HG02938 (cell line): ENCODE measurements at regions not wholly inside any gene's neighbourhood (a gene's known extent, or its start where the extent isn't known, plus 50 kb on each side); places are given as distances from the start of the nearest gene placed in this dataset.
"Not testable (repeated sequence)": the region's sequence is repeated elsewhere in the genome, so short reads cannot be mapped to it uniquely, and the experiment has no call there.

Source experiments
- ATAC-seq: cut with Tn5 transposase; IDR thresholded peaks from one replicate; pipeline ENCODE4 v1.9.1; 2021; ENCODE audit warnings: mild to moderate bottlenecking, moderate library complexity; ENCODE audit not compliant: unreplicated experiment

DNA sequence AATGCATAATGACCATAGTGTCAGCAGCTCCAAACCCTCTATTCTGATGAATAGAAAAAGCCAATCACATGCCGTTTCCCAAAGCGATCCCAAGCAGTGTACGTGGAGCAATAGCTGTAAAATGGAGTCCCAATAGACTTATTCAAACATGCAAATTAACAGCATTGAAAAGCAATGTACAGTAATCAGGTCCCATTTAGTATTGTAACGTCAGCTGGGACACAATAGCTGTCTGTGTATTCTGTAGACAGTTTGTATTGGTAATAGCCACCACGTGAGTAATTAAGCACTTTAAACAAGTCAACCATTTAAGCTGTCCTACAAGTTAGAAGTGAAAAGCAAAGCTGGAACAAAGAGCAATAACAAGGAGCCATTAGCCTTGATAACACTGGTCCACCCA lies 698.2 kb downstream of the PCDH17 start:
- no peak for ATAC-seq

DNA sequence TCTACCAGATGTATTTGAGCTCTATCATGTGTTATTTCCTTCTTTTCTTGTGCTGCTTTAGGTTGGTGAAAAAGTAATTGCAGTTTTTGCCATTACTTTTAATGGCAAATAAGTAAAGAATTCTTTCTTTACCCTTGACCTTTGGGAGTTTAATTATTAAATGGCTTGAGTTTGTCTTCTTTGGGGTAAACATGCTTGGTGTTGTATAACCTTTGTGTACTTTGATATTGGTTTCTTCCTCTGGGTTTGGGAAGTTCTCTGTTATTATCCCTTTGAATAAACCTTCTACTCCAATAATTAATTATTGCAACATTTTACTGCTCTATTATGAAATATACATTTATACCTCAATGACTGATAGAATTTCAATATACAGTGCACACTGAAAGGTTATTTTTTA lies 709.4 kb downstream of the PCDH17 start:
- ATAC-seq = no peak

DNA sequence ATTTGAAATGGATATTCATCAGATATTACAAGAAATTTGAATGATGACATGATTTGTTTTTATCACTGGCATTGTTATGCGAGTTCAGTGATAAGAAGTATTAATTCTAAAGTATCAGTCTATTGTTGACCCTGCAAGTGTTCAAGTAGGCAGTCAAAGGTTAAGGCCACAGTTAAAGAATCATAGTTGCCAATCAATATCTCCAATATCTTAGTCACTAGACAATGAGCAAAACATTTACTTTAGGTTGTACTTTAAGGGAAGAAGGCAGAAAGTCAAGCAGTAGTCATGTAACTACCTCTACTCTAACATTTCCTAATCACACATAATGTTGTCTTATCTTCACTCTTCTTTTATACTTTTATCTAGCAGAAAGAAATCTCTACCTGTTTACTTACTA lies 709.8 kb downstream of the PCDH17 start:
- no peak for ATAC-seq

DNA sequence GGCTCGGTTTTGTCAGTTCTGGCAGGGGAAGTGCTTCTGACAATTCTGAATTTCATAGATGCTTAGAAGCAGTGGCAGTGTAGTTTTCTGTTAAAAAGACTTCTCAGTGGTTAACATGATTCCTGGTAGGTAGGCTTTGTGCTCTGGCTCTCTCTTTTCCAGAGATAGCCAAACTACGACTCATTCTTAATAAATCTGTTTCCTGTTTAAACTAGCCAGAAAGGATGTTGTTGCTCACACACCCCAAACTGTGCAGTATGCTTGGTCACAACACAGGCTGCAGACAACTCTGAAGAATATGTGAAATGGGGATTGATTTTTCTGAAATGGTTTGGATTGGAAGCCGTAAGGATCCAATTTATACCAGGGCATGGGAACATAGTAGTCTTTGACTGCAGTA lies 711.5 kb downstream of the PCDH17 start:
- ATAC-seq = no peak

DNA sequence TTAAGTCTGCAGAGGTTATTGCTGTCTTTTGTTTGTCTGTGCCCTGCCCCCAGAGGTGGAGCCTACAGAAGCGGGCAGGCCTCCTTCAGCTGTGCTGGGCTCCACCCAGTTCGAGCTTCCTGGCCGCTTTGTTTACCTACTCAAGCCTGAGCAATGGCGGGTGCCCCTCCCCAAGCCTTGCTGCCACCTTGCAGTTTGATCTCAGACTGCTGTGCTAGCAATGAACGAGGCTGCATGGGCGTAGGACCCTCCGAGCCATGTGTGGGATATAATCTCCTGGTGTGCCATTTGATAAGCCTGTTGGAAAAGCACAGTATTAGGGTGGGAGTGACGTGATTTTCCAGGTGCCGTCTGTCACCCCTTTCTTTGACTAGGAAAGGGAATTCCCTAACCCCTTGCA lies 720.6 kb downstream of the PCDH17 start:
- ATAC-seq = not testable (repeated sequence)

DNA sequence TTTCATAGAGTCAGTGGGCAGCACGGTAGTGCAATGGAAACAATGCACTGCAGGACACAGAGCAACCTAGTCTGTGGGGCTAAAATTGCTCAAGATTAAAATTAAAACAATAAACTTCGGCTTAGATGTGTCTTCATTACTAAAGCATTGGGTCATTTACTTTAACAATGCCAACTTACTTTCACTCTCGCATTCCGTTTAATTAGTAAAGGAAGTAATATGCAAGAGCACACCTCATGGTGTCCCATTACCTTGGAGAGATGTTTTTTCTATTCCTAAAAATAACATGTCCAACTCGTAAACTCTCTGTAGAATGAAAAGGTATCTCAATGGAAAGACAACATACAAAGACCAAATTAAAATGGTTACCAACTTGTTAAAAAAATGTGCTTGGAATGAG lies 738.4 kb downstream of the PCDH17 start:
- ATAC-seq = no peak

DNA sequence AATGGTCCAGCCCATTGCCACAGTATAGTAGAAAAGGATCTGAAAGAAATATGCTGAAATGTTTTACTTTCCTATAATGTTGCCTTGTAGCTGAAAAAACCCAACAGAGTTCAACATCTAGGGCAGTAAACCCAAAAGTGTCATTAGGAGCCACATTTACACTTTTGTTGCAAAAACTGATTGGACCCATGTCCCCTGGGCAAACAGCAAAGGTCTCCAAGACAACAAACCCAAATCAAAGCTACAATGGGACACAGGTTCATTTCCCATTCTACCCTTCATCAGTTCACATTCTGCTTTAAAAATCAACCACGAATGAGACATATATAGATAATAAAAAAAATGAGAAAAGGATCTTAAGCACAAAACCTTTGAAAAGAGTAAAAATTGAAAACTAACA lies 744.8 kb downstream of the PCDH17 start:
- ATAC-seq = no peak

DNA sequence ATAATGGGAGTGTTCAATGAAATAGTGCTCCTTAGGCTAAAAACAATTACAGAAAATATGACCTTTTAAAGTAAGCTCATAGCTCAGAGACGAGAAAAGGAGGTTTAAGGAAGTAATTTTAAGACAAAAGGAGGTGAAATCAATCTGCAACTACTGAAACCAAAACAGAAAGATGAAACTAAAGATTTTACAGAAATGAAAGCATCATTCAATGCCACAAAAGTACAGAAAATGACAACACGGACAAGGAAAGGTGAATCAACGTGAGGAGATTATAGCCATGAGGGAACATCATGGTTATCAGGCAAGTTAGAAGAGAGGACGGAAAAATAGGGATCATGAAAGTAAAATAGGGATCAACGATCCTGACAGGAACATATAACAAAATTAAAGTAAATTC lies 745.2 kb downstream of the PCDH17 start:
- ATAC-seq = no peak

DNA sequence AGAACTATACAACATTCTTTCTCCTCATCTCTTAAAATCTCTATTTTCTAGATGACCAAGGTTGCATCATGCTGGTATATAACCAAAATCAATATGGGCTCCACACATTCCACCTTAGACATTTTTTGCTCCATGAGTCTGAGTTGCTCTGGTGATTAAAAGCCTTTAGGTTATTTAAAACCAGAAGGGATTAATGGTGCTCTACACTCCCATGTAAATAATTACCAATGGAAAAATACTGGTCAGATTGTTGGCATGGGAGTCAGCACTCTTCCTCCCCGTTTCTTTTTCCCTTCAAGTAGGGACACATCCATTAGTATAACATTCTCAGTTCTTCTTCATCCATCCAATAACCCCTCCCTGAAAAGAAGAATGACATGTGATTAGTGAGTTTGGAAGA lies 747.7 kb downstream of the PCDH17 start:
- ATAC-seq = no peak

DNA sequence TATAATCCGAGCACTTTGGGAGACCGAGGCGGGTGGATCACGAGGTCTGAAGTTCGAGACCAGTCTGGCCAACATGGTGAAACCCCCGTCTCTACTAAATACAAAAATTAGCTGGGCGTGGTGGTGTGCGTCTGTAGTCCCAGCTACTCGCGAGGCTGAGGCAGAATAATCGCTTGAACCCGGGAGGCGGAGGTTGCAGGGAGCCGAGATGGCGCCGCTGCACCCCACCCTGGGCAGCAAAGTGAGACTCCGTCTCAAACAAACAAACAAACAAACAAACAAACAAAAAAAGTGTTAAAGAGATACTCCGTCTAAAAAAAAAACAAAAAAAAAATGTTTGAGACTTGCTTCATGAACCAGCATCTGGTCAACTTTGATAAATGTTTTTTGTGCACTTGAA lies 753.8 kb downstream of the PCDH17 start:
- ATAC-seq = not testable (repeated sequence)

DNA sequence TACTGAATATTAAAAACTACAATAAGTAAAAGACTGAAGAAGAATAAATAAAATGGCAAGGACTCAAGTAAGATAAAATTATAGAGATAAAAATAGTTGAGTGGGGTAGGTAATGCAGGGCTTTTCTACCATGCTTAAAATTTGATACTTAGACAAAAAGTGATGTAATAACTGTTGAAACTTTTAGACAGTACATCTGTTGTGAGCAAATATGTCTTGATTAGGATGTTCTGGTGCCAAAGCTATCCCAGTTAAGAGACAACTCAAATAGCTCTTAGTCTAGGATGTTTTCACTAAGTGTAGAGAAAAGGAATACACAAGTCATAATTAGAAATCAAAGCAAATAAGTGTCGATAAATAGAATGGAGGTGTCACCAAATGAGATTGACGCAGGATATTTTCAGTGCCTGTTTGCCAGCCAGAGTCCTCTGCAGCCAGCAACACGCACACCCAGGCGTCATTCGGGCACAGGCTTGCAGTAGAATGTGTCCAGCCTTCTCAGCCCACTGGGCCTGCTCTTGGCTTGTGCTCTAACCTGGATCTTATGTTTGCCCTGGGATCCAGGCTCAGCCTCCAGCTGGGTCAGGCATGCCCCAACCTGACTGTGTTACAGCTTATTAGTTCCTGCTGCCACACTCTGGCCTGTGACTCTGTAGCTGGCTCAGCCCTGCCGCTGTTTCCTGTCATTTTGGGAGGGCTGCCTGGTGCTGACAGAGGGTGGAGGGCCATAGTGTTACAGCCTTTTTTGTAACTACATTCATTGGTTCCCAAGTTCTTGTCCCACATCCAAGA lies 766.2 kb downstream of the PCDH17 start:
- no peak for ATAC-seq

DNA sequence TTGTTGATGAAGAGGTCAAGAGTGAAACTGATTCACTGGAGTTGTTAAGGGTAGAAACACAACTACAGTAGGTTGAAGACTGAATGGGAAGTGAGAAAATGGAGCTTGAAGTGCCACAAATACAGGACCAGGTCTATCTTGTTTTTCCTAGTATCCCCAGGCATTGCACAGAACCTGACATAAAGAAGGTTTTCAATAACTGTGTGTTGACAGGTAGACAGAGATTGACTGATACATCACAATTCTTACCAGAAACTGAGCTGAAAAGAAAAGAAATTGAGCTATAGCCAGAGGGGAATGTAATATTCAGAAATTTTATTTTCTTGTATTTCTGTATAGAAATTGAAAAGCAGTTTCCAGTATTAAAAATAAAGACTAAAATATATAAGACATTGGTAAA lies 767.7 kb downstream of the PCDH17 start:
- no peak for ATAC-seq

DNA sequence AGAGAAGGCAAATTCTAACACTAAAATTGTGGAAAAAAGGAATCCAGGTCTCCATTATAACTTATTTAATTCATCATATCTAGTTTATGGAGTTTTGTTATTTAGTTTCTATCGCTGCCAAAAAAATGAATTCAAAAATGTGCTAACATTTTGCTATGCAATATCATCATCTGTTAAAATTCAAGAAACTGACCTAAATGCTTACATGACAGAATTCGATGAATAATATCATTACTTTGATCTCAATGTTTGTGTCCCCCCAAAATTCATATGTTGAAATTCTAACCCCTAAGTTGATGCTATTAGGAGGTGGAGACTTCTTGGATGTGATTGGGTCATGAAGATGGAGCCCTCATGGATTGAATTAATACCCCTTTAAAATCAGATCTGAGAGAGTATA lies 775.0 kb downstream of the PCDH17 start:
- ATAC-seq = no peak

DNA sequence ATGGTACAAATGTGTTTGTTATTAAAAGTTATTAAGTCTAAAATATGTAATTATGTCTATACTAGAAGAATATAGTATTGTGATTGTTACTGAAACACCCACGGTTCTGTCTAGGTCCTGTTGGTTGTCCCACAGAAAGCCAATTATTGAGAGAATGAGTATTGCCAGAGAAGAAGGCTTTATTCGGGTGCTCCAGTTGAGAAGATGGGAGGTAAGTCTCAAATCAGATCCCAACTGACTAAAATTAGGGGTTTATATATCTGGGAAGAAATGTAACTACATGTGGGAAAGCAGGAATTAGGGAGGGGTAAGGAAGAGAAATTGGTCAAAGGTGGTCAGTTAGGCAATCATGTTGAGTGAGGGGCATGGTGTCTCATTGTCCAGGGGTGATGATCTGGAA lies 798.4 kb downstream of the PCDH17 start:
- no peak for ATAC-seq

DNA sequence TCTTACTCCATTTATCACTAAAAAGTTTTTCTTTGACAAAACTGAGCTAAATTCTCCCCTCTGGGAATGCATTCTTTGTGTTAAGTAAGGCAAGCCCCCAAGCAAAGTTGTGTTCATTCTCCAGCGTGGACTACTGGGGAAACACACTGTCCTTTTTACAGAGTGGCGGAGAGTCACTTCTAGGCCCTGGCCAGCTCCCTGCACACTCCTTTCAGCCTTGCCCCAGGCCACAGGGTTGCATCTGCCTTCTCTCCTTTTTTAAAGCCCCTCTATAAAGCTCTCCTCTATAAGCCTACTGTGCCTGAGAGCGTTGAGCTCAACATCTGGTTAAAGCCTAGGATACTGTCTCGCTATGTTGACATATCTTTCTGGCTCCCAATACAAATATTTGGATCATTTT lies 803.4 kb downstream of the PCDH17 start:
- no peak for ATAC-seq

DNA sequence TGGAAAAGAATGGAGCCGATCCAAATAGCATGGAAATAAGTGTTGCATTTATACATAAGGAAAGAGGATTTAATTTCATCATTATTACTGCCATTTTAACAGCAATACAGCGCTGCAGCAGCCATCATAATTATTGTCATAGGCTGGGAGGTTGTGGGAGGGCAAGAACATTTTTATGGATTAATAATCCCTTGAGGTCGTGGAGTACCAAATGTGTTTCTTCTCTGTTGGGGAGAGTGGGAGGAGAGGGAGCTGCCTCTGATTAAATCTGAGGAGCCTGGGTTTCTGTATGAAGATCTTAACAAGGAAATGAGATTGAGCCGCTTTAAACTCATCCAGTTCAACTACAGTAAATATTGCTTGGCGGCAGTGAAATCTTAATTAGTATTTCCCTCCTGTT lies 805.9 kb downstream of the PCDH17 start:
- no peak for ATAC-seq

DNA sequence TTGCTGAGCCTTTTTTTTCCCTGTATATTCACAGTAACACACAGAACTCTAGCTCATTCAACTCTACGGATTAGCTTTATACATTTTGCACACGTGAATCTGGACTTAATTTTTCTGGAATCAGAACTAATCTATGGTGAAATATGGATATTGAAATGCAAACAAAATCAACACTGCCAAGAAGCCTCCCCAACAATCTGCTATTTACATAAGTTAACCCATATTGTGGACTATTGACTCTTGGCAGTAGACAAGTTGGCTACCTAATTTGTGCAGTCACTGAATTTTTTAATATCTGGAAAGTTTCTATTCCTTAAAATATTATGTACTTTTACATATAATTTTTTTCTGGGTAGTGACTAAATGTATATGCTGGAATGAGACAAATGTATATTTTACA lies 815.4 kb downstream of the PCDH17 start:
- ATAC-seq = no peak

DNA sequence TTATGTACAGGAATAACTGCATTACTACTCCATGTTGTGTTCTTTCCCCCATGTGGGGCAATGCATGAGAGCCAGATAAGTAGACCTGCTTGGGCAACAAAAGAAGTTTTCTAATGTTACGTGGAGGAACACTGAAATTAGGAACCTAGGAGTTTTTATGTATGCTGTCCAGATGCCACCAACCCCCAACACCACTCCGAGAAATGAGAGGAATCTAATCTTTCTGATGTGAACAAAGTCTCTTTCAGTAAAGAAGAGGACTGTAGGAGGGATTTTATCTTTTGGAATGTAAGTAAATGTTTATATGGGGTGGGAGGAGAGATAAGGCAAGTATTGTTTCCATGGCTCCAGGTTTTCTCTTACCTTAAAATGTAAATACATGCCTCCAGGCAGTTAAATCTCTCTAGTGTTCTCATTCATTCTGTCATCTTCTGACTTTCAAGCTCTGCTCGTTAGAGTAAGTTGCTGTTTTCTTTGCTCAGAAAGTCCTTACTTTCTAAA lies 820.6 kb downstream of the PCDH17 start:
- no peak for ATAC-seq

DNA sequence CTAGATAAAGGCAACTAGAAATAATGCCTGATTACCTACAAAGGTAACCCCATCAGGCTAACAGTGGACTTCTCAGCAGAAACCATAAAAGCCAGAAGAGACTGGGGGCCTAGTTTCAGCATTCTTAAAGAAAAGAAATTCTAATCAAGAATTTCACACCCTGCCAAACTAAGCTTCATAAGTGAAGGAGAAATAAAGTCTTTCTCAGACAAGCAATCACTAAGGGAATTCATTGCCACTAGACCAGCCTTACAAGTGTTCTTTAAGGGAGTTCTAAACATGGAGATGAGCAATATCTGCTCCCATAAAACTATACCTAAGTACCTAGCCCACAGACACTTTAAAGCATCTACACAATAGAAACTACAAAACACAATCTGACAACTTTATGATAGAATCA lies 823.5 kb downstream of the PCDH17 start:
- no peak for ATAC-seq

DNA sequence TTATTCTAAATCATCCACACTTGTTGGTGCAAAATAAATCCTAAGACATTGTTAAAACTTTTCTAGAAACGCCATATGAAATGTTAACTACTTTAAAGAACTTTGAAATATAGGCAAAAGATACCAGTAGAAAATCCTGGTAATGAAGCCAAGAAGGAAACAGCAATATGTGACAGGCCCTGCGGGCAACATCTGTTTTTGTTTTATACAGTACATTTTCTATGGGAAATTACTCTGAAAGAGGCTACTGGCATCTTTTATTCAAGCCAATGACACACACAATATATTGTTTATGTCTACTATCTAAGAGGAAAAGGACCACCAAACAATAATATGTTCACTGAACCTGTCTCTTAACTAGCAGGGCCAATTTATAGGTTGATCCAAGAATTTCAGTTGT lies 829.7 kb downstream of the PCDH17 start:
- no peak for ATAC-seq

DNA sequence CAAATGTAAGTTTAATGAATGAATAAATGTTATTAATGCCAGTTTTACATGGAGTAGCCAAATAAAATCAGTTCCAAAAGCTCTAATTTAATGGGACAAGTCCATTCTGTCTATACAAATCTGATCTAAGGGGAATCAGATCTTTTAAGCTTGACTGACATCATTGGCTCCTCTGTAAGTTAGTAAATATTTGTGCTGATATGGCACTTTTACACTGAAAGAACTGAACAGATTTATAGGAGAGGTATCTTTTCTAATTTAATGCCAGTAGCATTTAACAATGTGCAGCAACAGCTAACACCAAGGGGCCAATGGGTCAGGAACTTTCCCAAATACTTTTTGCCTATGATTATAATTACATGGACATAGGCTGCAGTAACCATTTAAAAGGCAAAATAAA lies 832.3 kb downstream of the PCDH17 start:
- ATAC-seq = no peak

DNA sequence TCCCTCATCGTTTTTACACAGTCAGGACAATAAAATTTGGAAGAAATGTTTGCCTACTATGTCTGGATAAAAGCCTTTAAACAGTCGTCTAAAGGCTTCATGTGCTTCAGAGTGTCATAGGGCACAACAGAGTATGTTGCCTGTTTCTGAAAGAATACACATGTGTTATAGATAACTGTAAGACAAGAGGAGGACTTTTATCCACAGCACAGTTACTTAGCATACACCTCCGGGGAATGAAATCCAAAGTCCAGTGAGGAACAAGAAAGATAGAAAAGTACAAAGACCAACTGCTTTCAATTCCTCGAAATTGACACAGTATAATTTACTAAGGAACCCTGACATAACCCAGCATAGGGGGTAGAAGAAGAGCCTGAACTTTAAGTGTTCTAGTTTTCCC lies 835.6 kb downstream of the PCDH17 start:
- ATAC-seq = no peak

DNA sequence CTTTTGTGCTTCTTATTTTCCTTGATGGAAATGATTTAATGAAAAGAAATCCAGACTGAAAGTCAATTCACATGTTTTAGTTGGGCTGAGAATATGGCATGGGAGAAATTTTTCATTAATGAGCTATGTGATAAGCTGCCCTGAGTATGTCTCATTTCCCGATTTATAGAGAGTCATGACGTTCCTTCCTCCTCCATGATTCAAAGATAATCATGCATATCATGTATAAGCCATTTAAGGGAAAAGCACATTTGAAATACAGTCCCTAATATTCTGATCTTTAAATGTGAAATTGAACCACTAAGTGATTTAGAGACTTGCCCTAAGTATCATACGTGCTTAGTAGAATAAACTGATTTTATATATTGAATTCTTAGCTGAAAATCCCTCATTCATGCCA lies 840.9 kb downstream of the PCDH17 start:
- ATAC-seq = no peak
